ENCODE measurements at regions not wholly inside any gene's neighbourhood (a gene's known extent, or its start where the extent isn't known, plus 50 kb on each side); places are given as distances from the start of the nearest gene placed in this dataset.
"Not testable (repeated sequence)": the region's sequence is repeated elsewhere in the genome, so short reads cannot be mapped to it uniquely, and the experiment has no call there.

DNA sequence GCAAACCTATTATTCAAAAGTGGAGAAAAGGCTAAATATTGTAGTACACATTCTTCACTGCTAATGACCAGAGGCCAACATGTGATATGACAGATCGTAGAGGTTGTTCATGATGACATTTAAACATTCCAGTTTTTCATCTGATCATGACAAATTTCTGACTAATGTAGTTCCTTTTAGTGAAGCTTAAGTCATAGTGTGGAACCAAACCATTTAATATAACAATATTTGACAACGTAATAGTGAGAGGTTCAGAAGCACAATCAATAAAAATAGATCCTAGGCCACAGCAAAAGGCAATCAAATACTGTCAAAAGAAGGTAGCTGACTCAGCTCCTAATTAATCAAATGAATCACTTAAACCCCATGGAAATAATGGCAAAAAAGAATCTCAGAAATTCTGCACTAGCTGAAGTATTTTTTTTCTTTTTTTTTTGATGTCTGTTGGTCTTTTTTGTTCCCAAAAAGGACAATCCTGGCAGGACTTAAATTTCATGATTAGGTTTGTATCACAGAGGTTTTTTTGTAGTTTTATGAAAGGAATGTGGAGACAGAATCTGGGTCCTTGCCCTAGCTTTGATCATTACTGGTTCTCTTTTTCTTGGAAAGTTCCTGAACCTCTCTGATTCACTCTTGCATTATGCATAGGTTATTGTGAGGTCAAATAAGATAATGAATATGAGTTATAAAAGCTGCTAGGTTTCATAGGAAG lies 795.0 kb downstream of the DTWD2 start:
- DNase-seq (ENCODE audit: low spot score): no peak

DNA sequence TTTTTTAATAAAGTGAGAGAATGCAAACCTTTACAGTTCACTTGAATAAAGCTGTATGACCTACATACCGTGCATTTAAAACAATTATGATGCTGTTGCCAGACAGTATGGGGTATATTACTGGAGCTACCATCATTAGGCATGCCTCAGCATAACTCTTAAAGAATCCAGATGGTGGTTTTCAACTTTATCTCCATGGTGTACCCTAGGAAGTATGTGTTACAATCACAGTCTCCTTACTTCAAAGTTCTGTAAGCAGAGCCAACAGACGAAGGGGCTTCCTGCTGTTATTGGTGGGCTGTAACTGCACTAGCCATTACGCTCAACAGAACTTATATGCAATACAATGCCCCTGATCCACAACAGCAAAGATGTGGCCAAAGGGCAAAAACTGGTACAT lies 803.3 kb downstream of the DTWD2 start:
- DNase-seq (ENCODE audit: low spot score): no peak

- no peak for DNase-seq (ENCODE audit: low spot score)
Measured at GRCh38 chr5:118176146-118176545, 812.2 kb downstream of the DTWD2 start.

DNA sequence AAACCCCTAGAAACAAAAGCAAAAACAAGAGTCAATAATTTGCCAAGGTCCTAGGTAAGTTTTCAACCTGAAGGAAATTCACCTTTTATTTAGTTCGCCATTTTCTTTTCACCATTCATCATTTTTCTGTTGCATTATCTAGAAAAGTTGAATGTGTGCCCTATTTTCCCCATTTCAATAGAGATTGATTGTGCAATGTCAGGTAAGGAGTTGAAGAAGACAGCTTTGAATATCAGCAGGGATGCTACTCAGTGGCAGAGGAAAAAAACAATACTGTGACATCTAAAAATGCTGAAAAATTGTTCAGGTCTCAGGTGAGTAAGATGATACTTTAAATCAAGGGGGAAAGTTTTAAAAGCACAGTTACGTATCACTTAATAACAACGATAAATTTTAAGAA lies 813.7 kb downstream of the DTWD2 start:
- DNase-seq (ENCODE audit: low spot score): no peak

DNA sequence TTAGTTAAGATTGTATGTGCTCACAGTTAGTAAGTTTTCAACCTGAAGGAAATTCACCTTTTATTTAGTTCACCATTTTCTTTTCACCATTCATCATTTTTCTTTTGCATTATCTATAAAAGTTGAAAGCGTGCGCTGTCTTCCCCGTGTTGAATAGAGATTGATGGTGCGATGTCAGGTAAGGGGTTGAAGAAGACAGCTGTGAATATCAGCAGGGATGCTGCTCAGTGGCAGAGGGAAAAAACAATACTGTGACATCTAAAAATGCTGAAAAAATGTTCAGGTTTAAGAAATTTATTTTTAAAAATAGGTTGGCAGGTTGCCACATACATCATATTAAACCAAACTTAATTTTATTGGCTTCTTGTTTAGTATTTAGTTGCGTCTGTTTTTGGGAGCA lies 815.0 kb downstream of the DTWD2 start:
- DNase-seq (ENCODE audit: low spot score): no peak

- no peak for DNase-seq (ENCODE audit: low spot score)
Measured at GRCh38 chr5:118165619-118166018, 822.7 kb downstream of the DTWD2 start.

DNA sequence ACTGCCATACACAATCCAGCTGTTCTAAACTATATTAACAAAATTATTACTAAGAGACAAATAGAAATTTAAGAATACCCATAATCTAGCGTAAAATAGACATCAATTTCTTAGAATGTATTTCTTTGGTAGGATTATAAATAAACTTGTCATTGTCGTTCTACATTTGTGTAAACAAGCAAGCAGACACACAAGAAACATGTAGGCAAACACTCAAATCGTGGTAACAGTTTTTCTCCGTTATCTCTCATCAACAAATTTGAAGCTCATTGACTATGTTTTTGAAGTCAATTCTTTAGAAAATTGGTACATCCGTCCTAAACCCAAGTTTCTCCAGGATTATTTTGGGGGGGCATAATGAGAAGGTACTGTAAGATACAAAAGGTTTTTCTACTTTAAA lies 832.2 kb downstream of the DTWD2 start:
- no peak for DNase-seq (ENCODE audit: low spot score)

GRCh38 chr5:118146824-118147223 lies 841.5 kb downstream of the DTWD2 start:
- no peak for DNase-seq (ENCODE audit: low spot score)

DNA sequence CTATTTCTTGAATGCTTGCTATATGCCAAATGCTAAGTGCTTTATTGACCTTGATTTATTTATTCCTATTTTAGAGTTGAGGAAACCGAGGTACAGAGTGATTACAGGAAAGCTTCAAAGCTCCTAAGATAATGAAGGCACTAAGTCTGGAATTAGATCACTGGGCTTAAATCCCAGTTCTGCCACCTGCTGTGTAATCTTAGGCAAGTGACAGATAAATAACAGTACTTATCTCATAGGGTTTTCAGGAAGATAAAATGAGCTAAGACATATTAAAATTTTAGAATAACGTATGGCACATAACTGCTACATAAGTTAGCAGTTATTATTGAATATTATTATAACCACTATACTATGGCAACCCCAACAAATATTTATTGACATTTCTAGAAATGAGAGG lies 843.8 kb downstream of the DTWD2 start:
- DNase-seq (ENCODE audit: low spot score): no peak

DNA sequence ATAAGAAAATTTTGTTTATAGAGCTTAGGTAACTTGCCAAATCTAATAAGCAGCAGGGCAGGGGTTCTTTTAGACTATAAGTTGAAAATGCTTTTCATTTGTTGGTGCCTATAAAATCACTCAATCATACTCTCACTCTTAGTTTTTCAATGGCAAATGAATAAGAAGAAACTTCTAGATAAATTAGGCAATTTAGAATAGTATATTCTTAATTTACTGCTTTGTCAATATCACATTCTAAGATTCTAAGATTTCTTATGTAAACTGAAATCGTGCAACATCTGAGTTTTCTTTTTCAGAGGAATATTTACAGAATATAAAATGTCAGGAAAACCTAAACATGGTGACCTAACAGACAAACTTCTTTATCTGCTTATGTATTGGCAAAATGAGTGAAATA lies 849.0 kb downstream of the DTWD2 start:
- DNase-seq (ENCODE audit: low spot score): no peak

GRCh38 chr5:118126159-118126558 lies 862.2 kb downstream of the DTWD2 start:
- DNase-seq (ENCODE audit: low spot score): no peak

GRCh38 chr5:118125687-118126086 lies 862.7 kb downstream of the DTWD2 start:
- DNase-seq (ENCODE audit: low spot score): no peak

GRCh38 chr5:118121258-118121657 lies 867.1 kb downstream of the DTWD2 start:
- no peak for DNase-seq (ENCODE audit: low spot score)

DNA sequence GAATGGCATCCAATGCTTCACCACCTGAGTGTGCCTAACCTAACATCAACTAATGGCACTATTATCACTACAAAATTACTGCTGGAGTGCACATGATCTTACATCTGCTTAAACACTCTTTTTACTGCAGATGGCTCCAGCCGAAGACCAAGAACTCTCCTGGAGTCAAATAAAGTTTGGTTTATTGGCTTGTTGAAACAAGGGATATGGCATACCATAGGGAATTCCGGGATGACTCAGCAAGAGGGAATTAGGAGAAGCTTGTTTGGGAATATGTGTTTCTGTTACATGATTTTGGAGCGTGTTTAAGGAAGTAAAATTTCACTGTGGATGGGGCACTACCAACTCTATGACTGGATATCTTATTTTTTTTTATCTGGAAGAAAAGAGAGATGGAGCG lies 872.6 kb downstream of the DTWD2 start:
- DNase-seq (ENCODE audit: low spot score): no peak

DNA sequence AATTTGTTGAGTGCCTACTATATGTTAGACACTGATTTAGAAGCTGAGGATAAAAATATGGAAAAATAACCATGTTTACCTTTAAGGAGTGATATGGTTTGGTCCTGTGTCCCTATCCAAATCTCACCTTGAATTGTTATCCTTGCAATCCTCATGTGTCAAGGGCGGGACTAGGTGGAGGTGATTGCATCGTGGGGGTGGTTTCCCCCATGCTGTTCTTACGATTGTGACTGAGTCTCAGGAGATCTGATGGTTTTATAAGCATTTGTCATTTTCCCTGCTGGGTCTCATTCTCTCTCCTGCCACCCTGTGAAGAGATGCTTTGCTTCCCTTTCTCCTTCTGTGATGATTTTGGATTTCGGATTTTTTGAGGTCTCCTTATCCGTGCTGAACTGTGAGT lies 876.4 kb downstream of the DTWD2 start:
- DNase-seq (ENCODE audit: low spot score): no peak

- not testable (repeated sequence) for DNase-seq (ENCODE audit: low spot score)
Measured at GRCh38 chr5:118107246-118107645, 881.1 kb downstream of the DTWD2 start.

GRCh38 chr5:118098716-118099115 lies 889.6 kb downstream of the DTWD2 start:
- DNase-seq (ENCODE audit: low spot score): no peak

GRCh38 chr5:118095115-118095514 lies 893.2 kb downstream of the DTWD2 start:
- DNase-seq (ENCODE audit: low spot score): no peak

DNA sequence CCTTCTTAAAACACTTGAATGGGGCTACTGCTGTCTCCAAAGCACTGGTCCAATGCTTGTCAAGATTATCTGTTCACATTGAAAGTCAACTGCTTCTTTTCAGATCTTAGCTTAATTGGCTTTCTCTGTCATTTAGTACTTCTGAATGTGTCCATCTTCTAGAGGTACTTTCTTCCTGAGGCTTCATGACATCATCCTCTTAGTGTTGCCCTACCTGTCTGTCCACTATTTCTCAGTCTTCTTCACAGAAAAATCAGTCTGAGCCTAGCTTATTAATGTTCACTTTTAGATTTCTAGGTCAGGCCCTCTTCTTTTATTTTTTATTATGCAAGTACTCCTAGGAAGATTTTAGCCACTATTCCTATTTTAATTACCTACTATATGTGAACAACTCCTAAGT lies 899.9 kb downstream of the DTWD2 start:
- no peak for DNase-seq (ENCODE audit: low spot score)

DNA sequence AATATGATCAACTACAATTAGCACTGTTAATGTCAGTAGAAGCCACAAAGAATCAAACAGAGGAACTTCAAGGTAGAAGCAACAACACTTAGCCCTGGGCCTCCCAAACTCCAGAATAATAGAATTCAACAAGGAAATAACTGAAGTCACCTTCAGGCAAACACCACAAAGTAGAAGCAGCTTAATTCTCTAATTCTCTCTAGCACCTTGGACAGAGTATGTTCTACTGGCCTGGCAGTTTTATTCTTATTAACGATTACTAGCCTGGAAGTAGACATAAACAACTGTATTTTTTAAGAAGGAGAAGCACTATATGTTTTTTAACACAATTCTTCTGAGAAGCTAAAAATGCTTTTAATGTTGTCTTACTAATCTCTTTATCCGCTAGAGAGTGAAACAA lies 911.9 kb downstream of the DTWD2 start:
- DNase-seq (ENCODE audit: low spot score): no peak

- no peak for DNase-seq (ENCODE audit: low spot score)
Measured at GRCh38 chr5:118070041-118070440, 918.3 kb downstream of the DTWD2 start.

DNA sequence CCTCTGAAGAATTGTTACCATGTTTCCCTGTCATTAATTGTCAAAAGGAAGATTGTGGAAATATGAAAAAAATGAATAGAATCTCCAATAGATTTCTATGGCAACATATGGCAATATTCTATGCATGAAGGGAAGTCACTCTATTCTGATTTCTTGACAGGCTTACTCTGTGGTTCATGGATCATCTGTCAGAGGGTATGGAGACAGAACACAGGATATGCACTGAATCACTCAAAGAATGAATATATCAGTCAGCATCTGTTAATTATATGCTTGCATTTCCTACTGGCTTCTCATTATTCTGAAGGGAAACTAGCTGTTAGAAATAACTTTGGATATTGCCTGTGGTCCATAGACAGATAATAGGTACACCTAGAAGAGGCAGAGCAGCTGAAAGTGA lies 918.9 kb downstream of the DTWD2 start:
- DNase-seq (ENCODE audit: low spot score): no peak

DNA sequence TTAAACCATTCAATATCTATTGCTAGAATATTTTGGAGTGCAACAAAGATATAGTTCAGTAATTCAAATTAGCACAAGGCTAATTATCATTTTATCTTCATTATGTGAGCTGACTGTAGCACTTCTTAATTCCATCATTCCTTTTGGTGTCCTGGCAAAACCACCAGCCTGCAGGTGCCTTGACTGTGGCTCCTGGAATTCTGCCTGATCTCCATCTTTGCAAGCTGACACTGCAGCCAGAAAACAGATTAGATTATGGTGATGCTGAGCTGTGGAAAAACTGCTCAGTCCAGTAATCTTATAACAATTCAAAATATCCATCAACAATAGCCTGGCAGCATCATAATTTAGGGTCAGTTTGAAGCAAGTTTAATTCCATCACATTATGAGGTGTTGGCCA lies 919.5 kb downstream of the DTWD2 start:
- DNase-seq (ENCODE audit: low spot score): no peak

- not testable (repeated sequence) for DNase-seq (ENCODE audit: low spot score)
Measured at GRCh38 chr5:118063836-118064235, 924.5 kb downstream of the DTWD2 start.

DNA sequence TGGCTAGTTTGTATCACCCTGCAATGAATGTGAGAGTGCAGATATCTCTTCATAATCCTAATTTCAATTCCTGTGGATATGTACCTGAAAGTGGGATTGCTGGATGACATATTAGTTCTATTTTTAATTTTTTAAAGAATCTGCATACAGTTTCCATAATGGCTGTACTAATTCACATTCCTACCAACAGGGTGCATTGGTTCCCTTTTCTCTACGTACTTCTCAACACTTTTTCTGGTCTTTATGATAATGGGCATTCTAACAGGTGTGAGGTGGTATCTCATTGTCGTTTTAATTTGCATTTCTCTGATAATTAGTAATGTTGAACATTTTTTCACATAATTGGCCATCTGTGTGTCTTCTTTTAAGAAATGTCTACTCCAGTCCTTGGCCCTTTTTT lies 927.5 kb downstream of the DTWD2 start:
- no peak for DNase-seq (ENCODE audit: low spot score)
